GM19043 (cell line): ENCODE measurements at regions not wholly inside any gene's neighbourhood (a gene's known extent, or its start where the extent isn't known, plus 50 kb on each side); places are given as distances from the start of the nearest gene placed in this dataset.

ENCODE experiments used
- ATAC-seq: cut with Tn5 transposase; IDR thresholded peaks from one replicate; pipeline ENCODE4 v1.9.1; 2021; ENCODE audit warnings: low read depth; ENCODE audit not compliant: unreplicated experiment

- no peak for ATAC-seq
These were observed 131.6 kb downstream of the BCOR start for GRCh38 chrX:39966176-39966575.

DNA sequence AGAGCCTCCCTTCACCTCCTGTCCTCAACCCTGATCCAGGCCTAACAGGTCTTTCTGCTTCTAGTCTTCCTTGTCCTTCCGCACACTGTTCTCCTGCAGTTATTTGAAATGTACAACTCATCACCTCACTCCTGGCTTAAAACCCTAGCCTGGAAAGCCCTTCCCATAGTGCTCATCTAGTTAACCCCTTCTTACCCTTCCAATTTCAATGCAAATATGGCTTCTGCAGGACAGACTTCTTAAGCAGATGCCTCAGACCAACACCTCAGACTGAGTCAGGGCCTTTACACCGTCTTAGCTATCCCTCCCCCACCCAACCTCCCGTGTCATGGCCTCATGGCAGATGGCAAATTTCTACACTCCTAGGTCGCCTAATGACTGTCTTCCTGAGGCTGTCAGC, 130.4 kb downstream of the BCOR start:
- ATAC-seq: no peak

DNA sequence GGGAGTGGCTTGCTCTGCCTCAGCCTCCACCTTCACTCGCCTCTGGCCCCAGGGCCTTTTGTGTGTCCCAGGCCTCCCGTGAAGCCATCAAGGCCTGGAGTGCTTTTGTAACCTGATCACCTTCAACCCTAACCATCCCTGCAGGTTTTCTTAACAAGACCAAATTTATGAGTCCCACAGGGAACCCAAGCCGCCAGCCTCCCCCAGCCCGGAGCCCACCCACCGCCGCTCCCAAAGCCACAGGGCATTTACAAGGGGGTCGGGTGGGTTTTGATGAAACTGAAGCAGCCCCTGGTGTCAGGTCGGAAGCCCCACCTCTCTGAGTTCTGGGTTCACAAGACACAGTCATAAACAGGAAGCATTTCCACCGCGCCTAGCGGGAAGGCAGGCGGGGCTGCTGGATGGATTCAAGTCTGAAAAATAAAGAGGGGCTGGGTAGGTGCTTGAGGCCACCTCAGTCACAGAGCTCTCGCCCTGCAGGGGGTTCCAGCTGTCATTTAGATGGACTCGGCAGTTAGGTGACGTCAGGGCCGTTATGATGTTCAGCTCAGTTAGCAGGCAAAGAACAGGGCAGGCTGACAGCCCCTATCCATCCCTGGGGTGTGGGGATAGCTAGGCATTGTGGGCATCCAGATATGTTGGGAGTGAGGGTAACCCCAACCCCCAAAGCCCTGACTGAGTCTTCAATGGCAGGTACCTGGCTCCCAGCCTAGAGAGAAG, 128.5 kb downstream of the BCOR start:
- ATAC-seq: no peak

DNA sequence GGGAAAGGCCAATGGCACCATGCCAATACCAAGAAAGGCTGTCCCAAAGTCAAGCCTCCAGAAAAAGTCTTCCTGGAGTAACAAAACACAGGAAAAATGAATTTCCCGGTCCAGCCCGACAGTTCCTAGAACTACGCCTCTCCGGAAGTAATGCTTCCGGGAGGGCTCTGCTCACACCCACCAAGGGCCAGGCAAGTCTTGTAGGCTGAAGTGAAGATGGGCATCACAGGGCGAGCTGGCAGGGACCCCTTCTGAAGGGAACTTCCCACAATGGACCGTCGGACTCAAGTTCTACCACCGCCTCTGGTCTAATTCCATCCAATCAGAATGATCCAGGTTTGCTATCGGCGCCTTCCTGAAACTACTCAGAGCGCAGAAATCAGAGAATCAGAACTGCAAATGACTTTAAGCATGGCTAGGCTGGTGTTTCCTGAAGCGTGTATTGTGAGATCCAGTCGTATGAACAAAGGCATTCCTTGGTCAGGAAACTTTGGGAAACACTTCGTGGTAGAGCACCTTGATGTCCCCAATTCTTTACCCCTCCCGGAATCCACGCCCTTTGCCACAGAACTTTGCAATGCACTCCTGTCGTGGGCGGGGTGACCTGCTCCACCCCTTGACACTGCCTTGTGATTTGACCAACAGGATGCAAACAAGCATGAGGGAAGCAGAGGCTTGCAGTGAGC, 127.8 kb downstream of the BCOR start:
- ATAC-seq: no peak

DNA sequence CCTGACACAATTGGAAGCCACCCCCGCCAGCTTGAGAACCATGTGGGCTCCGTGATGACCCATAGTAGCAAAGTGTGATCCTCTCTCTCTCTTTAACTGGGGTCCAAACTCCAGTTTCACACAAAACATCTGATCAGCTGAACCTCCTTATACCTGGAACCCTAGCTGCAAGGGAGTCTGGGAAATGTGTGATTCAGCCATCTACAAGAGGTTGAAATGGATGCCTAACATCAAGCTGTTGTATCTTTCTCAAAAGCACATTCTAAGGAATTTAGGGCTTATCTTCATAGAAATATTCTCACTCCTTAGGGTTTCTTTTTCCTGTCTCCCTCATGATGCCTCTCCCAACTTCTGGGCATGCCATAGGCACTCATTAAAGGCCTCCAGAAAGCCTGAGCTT, 126.0 kb downstream of the BCOR start:
- ATAC-seq: no peak

DNA sequence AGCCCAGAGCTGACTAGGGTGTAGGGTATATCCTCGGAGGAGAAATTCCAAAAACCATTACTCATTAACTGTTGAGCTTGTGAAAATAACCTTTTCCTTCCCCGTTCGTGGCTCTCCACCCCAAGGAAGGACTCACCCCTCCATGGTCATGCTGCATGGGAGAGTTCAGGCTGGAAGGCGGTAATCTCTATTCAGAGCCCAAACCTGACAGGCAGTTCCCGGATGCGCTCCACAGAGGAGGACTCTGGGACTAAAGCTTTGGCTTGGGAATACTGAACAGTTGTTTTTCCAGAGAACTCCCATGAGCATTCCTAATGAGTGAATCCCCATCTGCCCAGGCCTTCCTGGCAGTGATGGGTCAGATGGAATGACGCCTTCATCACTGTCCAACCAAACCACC, 125.4 kb downstream of the BCOR start:
- ATAC-seq: no peak

GRCh38 chrX:39973810-39974209, 123.9 kb downstream of the BCOR start:
- ATAC-seq: no peak

- no peak for ATAC-seq
These were observed 123.5 kb downstream of the BCOR start for GRCh38 chrX:39974270-39974669.

- ATAC-seq: no peak
These were observed 122.4 kb downstream of the BCOR start for GRCh38 chrX:39975101-39975925.

DNA sequence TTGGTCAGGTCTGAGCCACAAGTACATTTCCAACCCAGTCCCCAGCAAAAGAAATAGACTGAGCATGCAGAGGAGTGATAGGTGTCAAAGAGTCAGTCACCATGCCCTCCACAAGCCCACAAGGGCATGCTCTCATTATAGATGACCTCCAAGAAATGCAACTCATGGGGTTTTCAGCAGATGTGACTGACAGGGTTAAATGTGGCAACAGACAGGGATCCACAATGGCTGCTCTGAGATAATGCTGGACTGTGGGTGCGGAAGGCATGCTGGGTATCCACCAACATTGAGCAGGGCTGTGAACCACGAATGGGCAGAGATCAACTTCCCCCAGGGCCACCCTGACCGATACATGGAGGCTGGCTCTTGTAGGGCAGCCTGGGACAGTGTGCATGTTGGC, 115.8 kb downstream of the BCOR start:
- no peak for ATAC-seq

GRCh38 chrX:39982948-39983347, 114.8 kb downstream of the BCOR start:
- no peak for ATAC-seq

DNA sequence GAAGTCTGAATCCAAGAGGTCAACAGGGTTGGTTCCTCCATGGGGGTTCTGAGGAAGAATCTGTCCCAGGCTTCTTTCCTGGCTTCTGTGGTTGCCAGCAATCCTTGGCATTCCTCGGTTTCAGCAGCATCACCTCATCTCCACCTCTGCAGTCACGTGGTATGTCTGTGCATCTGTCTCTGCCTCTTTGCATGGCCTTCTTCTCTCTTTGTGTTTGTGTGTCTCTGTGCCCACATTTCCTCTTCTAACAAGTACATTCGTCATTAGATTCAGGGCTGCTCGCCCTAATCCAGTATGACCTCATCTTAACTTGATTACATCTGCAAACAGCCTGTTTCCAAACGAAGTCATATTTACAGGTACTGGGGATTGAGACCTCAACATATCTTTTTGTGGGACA, 114.0 kb downstream of the BCOR start:
- ATAC-seq: no peak

GRCh38 chrX:39984191-39984956, 113.4 kb downstream of the BCOR start:
- no peak for ATAC-seq

- ATAC-seq: no peak
These were observed 112.7 kb downstream of the BCOR start for GRCh38 chrX:39985071-39985470.

DNA sequence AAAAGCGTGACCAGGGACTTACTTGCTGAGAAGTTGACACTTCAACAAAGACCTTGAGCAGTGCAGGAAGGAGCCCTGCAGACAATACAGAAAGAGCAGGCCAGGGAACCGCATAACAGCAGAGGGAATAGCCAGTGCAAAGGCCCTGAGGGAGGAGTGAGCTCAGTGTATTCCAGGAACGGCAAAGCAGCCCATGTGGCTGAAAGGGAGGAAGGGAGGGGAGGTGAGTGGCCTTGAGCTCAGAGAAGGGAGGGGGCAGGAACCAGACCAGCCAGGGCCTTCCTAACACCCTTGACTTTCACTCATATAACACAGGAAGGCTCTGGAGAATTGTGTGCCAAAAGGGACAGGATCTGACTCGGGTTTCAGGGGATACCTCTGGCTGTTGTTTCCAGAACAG, 112.2 kb downstream of the BCOR start:
- no peak for ATAC-seq

GRCh38 chrX:39988496-39988895, 109.3 kb downstream of the BCOR start:
- ATAC-seq: no peak

DNA sequence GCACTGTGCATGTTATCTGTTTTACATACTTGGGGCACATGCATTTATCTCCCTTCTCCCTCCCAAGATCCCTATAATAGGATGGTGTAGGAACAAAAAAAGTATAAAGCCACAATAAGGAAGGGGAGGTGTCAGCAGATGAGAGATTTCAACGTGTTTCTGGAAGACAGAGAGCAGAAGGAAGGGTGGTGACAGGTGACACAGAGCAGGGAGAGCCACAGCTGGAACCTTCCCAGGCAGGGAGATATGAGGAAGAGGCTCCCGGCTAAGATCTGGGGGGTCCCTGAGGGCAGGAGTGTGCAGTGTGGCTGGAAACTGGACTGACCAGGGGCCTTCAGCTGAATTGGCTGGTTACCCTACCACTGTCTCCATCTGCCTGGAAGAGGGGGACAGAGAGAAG, 107.4 kb downstream of the BCOR start:
- ATAC-seq: no peak

GRCh38 chrX:39992300-39992699, 105.5 kb downstream of the BCOR start:
- no peak for ATAC-seq

DNA sequence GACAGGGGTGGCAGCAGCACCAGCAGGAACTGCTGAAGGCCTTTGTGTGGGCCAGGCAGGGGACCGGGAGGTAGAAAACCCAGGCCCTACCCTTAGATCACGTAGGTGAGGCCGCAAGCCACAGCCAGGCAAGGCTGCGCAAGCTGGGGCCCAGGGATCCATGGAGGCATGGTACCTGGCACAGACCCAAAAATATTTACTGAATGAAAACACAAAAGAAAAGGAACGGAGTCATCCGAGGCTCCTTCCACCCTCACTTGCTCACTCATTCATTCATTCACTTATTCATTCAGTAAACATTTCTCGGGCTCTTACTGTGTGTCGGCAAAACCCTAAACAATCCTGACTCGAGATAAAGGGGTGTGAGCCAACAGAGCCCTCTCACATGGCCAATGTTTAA, 102.3 kb downstream of the BCOR start:
- ATAC-seq: no peak

DNA sequence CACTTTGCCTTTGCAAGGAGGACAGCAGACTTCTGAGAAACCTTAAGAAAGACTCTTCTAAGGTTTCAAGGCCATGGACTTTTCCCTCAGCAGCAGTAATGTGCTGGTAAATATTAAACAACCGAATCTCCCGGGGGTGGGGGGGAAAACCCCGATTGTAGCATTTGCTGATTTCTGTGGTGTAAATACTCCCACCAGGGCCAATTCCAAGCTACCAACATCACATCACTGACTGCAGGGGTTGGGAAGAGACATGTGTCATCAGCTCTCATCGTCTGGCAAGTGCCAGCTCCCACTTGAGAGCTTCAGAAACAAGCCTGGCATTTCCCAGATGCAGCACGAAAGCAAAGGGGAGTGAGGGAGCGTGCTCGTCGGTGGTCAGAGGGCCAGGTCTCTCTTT, 101.2 kb downstream of the BCOR start:
- ATAC-seq: no peak
